A673 (cell line): ENCODE measurements at regions not wholly inside any gene's neighbourhood (a gene's known extent, or its start where the extent isn't known, plus 50 kb on each side); places are given as distances from the start of the nearest gene placed in this dataset.

Experiments
- EZH2 ChIP-seq: fragments of 200-600 bp; sonication (generic); IDR thresholded peaks from 2 replicates; pipeline ENCODE4 v1.6.1; 2017; ENCODE audit warnings: borderline replicate concordance, low read depth, mild to moderate bottlenecking, mixed read lengths, antibody characterized with exemption, low read length; ENCODE audit not compliant: poor library complexity, severe bottlenecking
- TF ChIP-seq, protein P1 (sequence below): fragments of 300-800, 200-600 bp; sonication (generic); conservative IDR thresholded peaks from 2 replicates; pipeline ENCODE4 v1.5.1; 2017; ENCODE audit warnings: low read depth, mild to moderate bottlenecking, antibody characterized with exemption, low read length, moderate library complexity, mixed read lengths

DNA sequence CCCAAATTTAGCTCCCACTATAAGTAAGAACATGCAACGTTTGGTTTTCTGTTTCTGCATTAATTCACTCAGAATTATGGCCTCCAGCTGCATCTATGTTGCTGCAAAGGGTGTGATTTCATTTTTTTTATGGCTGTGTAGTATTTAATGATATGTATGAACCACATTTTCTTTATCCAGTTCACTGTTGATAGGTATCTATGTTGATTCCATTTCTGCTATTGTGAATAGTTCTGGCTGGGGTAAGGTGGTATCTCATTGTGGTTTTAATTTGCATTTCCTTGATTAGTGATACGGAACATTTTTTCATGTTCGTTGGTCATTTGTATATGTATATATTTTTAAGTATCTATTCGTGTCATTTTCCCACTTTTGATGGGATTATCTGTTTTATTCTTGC is 674.3 kb downstream of the NUP35 start:
- TF ChIP-seq, protein P1, sequence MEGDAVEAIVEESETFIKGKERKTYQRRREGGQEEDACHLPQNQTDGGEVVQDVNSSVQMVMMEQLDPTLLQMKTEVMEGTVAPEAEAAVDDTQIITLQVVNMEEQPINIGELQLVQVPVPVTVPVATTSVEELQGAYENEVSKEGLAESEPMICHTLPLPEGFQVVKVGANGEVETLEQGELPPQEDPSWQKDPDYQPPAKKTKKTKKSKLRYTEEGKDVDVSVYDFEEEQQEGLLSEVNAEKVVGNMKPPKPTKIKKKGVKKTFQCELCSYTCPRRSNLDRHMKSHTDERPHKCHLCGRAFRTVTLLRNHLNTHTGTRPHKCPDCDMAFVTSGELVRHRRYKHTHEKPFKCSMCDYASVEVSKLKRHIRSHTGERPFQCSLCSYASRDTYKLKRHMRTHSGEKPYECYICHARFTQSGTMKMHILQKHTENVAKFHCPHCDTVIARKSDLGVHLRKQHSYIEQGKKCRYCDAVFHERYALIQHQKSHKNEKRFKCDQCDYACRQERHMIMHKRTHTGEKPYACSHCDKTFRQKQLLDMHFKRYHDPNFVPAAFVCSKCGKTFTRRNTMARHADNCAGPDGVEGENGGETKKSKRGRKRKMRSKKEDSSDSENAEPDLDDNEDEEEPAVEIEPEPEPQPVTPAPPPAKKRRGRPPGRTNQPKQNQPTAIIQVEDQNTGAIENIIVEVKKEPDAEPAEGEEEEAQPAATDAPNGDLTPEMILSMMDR, result no peak
- no peak for TF ChIP-seq EZH2
